ENCODE measurements at regions not wholly inside any gene's neighbourhood (a gene's known extent, or its start where the extent isn't known, plus 50 kb on each side); places are given as distances from the start of the nearest gene placed in this dataset.

GRCh38 chr2:129896226-129897100, 83.0 kb upstream of the RAB6C start:
- TF ChIP-seq CTCF (IDR thresholded peaks at IDR 0.05; ENCODE audit: insufficient read depth, low read length, poor library complexity, severe bottlenecking) (no peak), EZH2phosphoT487 (conservative IDR thresholded peaks at IDR 0.05; ENCODE audit: low read length) (no peak)
